ENCODE measurements at regions not wholly inside any gene's neighbourhood (a gene's known extent, or its start where the extent isn't known, plus 50 kb on each side); places are given as distances from the start of the nearest gene placed in this dataset.

GRCh38 chr3:66778107-66778506 is 220.0 kb upstream of the KBTBD8 start:
- no peak overlapping the region for H3K4me3 Mint-ChIP-seq
- H3K36me3 Mint-ChIP-seq (ENCODE audit: low read depth), result no peaks in the 10 kb centered on the region
- no peak for TF ChIP-seq CTCF (conservative IDR thresholded peaks at IDR 0.05)
- no peaks in the 10 kb centered on the region for H3K4me1 Mint-ChIP-seq
- no peaks in the 10 kb centered on the region for H3K9me3 Mint-ChIP-seq
- no peak overlapping the region for H3K27ac Mint-ChIP-seq (ENCODE audit: unreplicated experiment)
- no peak for DNase-seq (ENCODE audit: low read depth, low spot score)
- H3K27me3 Mint-ChIP-seq (ENCODE audit: low read depth), result no peaks in the 10 kb centered on the region

- no peaks in the 10 kb centered on the region for H3K36me3 Mint-ChIP-seq (ENCODE audit: low read depth)
- H3K4me3 Mint-ChIP-seq, result no peak overlapping the region
- no peak for TF ChIP-seq CTCF (conservative IDR thresholded peaks at IDR 0.05)
- no peak overlapping the region for H3K27ac Mint-ChIP-seq (ENCODE audit: unreplicated experiment)
- H3K27me3 Mint-ChIP-seq (ENCODE audit: low read depth), result no peaks in the 10 kb centered on the region
- H3K9me3 Mint-ChIP-seq, result no peaks in the 10 kb centered on the region
- DNase-seq (ENCODE audit: low read depth, low spot score), result no peak
- no peaks in the 10 kb centered on the region for H3K4me1 Mint-ChIP-seq
These were observed 219.3 kb upstream of the KBTBD8 start for GRCh38 chr3:66778777-66779176.

GRCh38 chr3:66785191-66785909 is 212.8 kb upstream of the KBTBD8 start:
- no peaks in the 10 kb centered on the region for H3K9me3 Mint-ChIP-seq
- H3K27me3 Mint-ChIP-seq (ENCODE audit: low read depth), result no peaks in the 10 kb centered on the region
- DNase-seq (ENCODE audit: low read depth, low spot score), result no peak
- H3K4me3 Mint-ChIP-seq, result no peak overlapping the region
- H3K4me1 Mint-ChIP-seq, result peaks cover 10% of the 10 kb centered on the region
- no peak overlapping the region for H3K27ac Mint-ChIP-seq (ENCODE audit: unreplicated experiment)
- H3K36me3 Mint-ChIP-seq (ENCODE audit: low read depth), result peaks cover 2% of the 10 kb centered on the region
- TF ChIP-seq CTCF (conservative IDR thresholded peaks at IDR 0.05), result no peak

GRCh38 chr3:66789580-66790237 is 208.4 kb upstream of the KBTBD8 start:
- H3K27ac Mint-ChIP-seq (ENCODE audit: unreplicated experiment), result no peak overlapping the region
- no peak for DNase-seq (ENCODE audit: low read depth, low spot score)
- H3K36me3 Mint-ChIP-seq (ENCODE audit: low read depth), result no peaks in the 10 kb centered on the region
- H3K9me3 Mint-ChIP-seq, result no peaks in the 10 kb centered on the region
- TF ChIP-seq CTCF (conservative IDR thresholded peaks at IDR 0.05), result no peak
- no peaks in the 10 kb centered on the region for H3K27me3 Mint-ChIP-seq (ENCODE audit: low read depth)
- H3K4me3 Mint-ChIP-seq, result no peak overlapping the region
- H3K4me1 Mint-ChIP-seq, result peaks cover 32% of the 10 kb centered on the region

DNA sequence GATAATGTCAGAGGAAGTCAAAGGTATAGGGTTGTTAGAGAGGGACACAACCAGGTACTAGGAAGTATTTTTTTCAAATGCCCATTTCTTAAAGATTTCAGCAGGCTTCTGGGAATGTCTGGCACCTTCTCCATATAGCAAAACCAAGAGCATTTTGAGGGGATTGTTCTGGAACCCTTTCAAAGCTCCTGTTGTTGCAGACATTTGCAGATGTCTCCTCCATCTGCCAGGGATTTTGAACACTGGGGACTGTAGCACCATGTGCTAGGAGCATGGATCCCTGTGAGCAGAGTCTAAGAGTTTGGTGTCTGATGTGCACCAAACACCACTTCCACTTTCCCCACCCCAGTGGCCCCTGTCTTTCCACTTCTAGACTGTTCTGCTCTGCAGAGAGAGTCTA is 206.0 kb upstream of the KBTBD8 start:
- no peak overlapping the region for H3K27ac Mint-ChIP-seq (ENCODE audit: unreplicated experiment)
- H3K27me3 Mint-ChIP-seq (ENCODE audit: low read depth), result no peaks in the 10 kb centered on the region
- H3K36me3 Mint-ChIP-seq (ENCODE audit: low read depth), result no peaks in the 10 kb centered on the region
- no peak for TF ChIP-seq CTCF (conservative IDR thresholded peaks at IDR 0.05)
- H3K4me3 Mint-ChIP-seq, result no peak overlapping the region
- peaks cover 40% of the 10 kb centered on the region for H3K4me1 Mint-ChIP-seq
- peaks cover 5% of the 10 kb centered on the region for H3K9me3 Mint-ChIP-seq
- DNase-seq (ENCODE audit: low read depth, low spot score), result no peak
